OCI-LY1 (cell line): ENCODE measurements at regions not wholly inside any gene's neighbourhood (a gene's known extent, or its start where the extent isn't known, plus 50 kb on each side); places are given as distances from the start of the nearest gene placed in this dataset.

ENCODE experiments used
- H2AFZ ChIP-seq: fragments of 200-600 bp; sonication (generic), shearing (Covaris generic); 2 replicates; pipeline ENCODE4 v1.6.0; 2014; ENCODE audit warnings: antibody characterized with exemption, mild to moderate bottlenecking, low read length
- H3F3A ChIP-seq: fragments of 200-600 bp; sonication (generic), shearing (Covaris generic); 2 replicates; pipeline ENCODE4 v1.6.0; 2014; ENCODE audit warnings: mild to moderate bottlenecking, antibody characterized with exemption, low read length, moderate library complexity; ENCODE audit not compliant: insufficient read depth
- H3K27ac ChIP-seq: fragments of 200-600 bp; sonication (generic); 2 replicates; pipeline ENCODE4 v1.5.1; 2014; ENCODE audit warnings: low read length, mixed run types, mild to moderate bottlenecking, low read depth; ENCODE audit not compliant: poor library complexity, severe bottlenecking
- H3K27me3 ChIP-seq: fragments of 200-600 bp; sonication (generic); 2 replicates; pipeline ENCODE4 v1.6.0; 2014; ENCODE audit warnings: antibody characterized with exemption, mild to moderate bottlenecking, low read length, moderate library complexity; ENCODE audit not compliant: insufficient read depth
- H3K36me3 ChIP-seq: fragments of 200-600 bp; sonication (generic); 2 replicates; pipeline ENCODE4 v1.6.1; 2014; ENCODE audit warnings: mild to moderate bottlenecking, antibody characterized with exemption, low read length, moderate library complexity, mixed read lengths; ENCODE audit not compliant: insufficient read depth
- H3K4me1 ChIP-seq: fragments of 200-600 bp; sonication (generic); 2 replicates; pipeline ENCODE4 v1.5.1; 2014; ENCODE audit warnings: mild to moderate bottlenecking, low read length, moderate library complexity; ENCODE audit not compliant: insufficient read depth, severe bottlenecking
- H3K4me2 ChIP-seq: fragments of 200-600 bp; sonication (generic), shearing (Covaris generic); 2 replicates; pipeline ENCODE4 v1.6.1; 2014; ENCODE audit warnings: low read length
- H3K4me3 ChIP-seq: fragments of 200-600 bp; sonication (generic); 2 replicates; pipeline ENCODE4 v1.5.1; 2014; ENCODE audit warnings: low read length, low read depth, mild to moderate bottlenecking, mixed read lengths; ENCODE audit not compliant: poor library complexity, severe bottlenecking
- H3K79me2 ChIP-seq: fragments of 200-600 bp; shearing (Covaris generic); 2 replicates; pipeline ENCODE4 v1.6.1; 2016; ENCODE audit warnings: mixed run types, low read length, mixed read lengths; ENCODE audit not compliant: insufficient read depth
- H3K9ac ChIP-seq: fragments of 200-600 bp; sonication (generic), shearing (Covaris generic); 2 replicates; pipeline ENCODE4 v1.6.1; 2014; ENCODE audit warnings: mild to moderate bottlenecking, low read length, mixed read lengths
- H3K9me2 ChIP-seq: fragments of 200-600 bp; sonication (generic), shearing (Covaris generic); 2 replicates; pipeline ENCODE4 v1.6.1; 2014; ENCODE audit warnings: low read depth, mild to moderate bottlenecking, low read length, mixed read lengths
- H3K9me3 ChIP-seq: fragments of 200-600 bp; shearing (Covaris generic); 2 replicates; pipeline ENCODE4 v1.6.1; 2014; ENCODE audit warnings: low read length, mixed read lengths
- H4K20me1 ChIP-seq: fragments of 200-600 bp; sonication (generic), shearing (Covaris generic); 2 replicates; pipeline ENCODE4 v1.6.0; 2016; ENCODE audit warnings: mild to moderate bottlenecking, low read length; ENCODE audit not compliant: insufficient read depth
- CTCF ChIP-seq: fragments of 200-600 bp; sonication (generic), shearing (Covaris generic); IDR thresholded peaks from 2 replicates; pipeline ENCODE4 v1.5.1; 2017; ENCODE audit warnings: mild to moderate bottlenecking, antibody characterized with exemption, low read length, moderate library complexity, mixed read lengths
- EZH2 ChIP-seq: fragments of 200-600 bp; sonication (generic), shearing (Covaris generic); IDR thresholded peaks from 2 replicates; pipeline ENCODE4 v1.8.0; 2017; ENCODE audit warnings: borderline replicate concordance, mixed run types, mild to moderate bottlenecking, antibody characterized with exemption, low read length, moderate library complexity, mixed read lengths

- Histone ChIP-seq H3K9ac (no peak overlapping the region), H3K79me2 (no peaks in the 10 kb centered on the region), H3F3A (no peaks in the 10 kb centered on the region), H3K36me3 (no peaks in the 10 kb centered on the region), H3K9me2 (no peaks in the 10 kb centered on the region), H2AFZ (no peak overlapping the region), H3K27me3 (no peaks in the 10 kb centered on the region), H3K4me3 (no peak overlapping the region), H3K27ac (no peak overlapping the region), H3K9me3 (no peaks in the 10 kb centered on the region), H3K4me1 (no peaks in the 10 kb centered on the region), H4K20me1 (no peaks in the 10 kb centered on the region), H3K4me2 (no peak overlapping the region)
- no peak for TF ChIP-seq EZH2
- TF ChIP-seq CTCF = no peak
These were observed 257.0 kb upstream of the LYPLAL1 start for GRCh38 chr1:218916720-218917119.

- TF ChIP-seq EZH2 = no peak
- TF ChIP-seq CTCF = no peak
- H3K9ac ChIP-seq = no peak overlapping the region
- H3K4me1 ChIP-seq = no peaks in the 10 kb centered on the region
- no peak overlapping the region for H2AFZ ChIP-seq
- H4K20me1 ChIP-seq = no peaks in the 10 kb centered on the region
- no peak overlapping the region for H3K4me2 ChIP-seq
- no peaks in the 10 kb centered on the region for H3K79me2 ChIP-seq
- no peaks in the 10 kb centered on the region for H3K9me3 ChIP-seq
- H3K9me2 ChIP-seq = no peaks in the 10 kb centered on the region
- H3K27ac ChIP-seq = no peak overlapping the region
- no peaks in the 10 kb centered on the region for H3K27me3 ChIP-seq
- H3K36me3 ChIP-seq = no peaks in the 10 kb centered on the region
- H3K4me3 ChIP-seq = no peak overlapping the region
- no peaks in the 10 kb centered on the region for H3F3A ChIP-seq
These were observed 256.0 kb upstream of the LYPLAL1 start for GRCh38 chr1:218917656-218918055.

GRCh38 chr1:218925777-218926176, 247.9 kb upstream of the LYPLAL1 start:
- Histone ChIP-seq H3K4me1 (no peaks in the 10 kb centered on the region), H3F3A (no peaks in the 10 kb centered on the region; the same call in 1 of the 2 replicates)

More at GRCh38 chr1:218925777-218926176, 247.9 kb upstream of the LYPLAL1 start:
- Histone ChIP-seq H3K36me3 (no peaks in the 10 kb centered on the region), H3K9me3 (no peaks in the 10 kb centered on the region), H3K9ac (no peak overlapping the region), H3K4me3 (no peak overlapping the region), H3K79me2 (no peaks in the 10 kb centered on the region), H3K27ac (no peak overlapping the region), H3K4me2 (no peak overlapping the region), H2AFZ (no peak overlapping the region), H3K9me2 (no peaks in the 10 kb centered on the region), H4K20me1 (no peaks in the 10 kb centered on the region), H3K27me3 (no peaks in the 10 kb centered on the region)
- TF ChIP-seq EZH2 (no peak), CTCF (no peak)
